ENCODE measurements at regions not wholly inside any gene's neighbourhood (a gene's known extent, or its start where the extent isn't known, plus 50 kb on each side); places are given as distances from the start of the nearest gene placed in this dataset.

DNA sequence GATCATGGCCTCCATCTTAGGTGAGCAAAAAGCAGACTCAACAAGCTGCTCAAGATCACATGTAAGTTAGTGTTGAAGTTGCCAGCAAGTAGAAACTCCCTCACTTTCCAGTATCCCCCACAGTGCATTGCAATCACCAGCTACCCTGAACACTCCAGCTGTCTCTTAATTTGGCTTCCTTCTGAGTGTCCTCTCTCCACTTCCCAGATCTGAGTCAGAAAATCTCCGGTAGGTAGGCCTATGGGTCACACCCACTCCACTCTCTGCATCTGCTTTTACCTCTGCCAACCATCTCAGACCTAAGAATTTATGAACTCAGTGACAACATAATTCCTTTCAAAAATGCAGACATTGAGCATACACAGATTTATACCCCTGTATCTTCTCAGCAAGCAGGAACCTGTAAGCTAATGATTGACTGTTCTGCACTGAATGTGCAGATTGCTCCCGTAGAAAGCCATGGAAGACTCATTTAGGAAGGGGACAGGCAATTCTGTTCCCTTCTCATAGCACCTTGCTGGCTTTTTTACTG lies 656.9 kb downstream of the EPHA4 start:
- Histone ChIP-seq H3K4me1 (no peaks in the 10 kb centered on the region), H3K36me3 (no peaks in the 10 kb centered on the region), H3K4me3 (no peak overlapping the region), H3K27me3 (no peaks in the 10 kb centered on the region), H3K9me3 (no peaks in the 10 kb centered on the region), H3K27ac (no peak overlapping the region)
- TF ChIP-seq, protein P1, sequence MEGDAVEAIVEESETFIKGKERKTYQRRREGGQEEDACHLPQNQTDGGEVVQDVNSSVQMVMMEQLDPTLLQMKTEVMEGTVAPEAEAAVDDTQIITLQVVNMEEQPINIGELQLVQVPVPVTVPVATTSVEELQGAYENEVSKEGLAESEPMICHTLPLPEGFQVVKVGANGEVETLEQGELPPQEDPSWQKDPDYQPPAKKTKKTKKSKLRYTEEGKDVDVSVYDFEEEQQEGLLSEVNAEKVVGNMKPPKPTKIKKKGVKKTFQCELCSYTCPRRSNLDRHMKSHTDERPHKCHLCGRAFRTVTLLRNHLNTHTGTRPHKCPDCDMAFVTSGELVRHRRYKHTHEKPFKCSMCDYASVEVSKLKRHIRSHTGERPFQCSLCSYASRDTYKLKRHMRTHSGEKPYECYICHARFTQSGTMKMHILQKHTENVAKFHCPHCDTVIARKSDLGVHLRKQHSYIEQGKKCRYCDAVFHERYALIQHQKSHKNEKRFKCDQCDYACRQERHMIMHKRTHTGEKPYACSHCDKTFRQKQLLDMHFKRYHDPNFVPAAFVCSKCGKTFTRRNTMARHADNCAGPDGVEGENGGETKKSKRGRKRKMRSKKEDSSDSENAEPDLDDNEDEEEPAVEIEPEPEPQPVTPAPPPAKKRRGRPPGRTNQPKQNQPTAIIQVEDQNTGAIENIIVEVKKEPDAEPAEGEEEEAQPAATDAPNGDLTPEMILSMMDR (IDR thresholded peaks at IDR 0.05), result no peak
- TF ChIP-seq EP300 (IDR thresholded peaks at IDR 0.05) (no peak), POLR2A (IDR thresholded peaks at IDR 0.05) (no peak)
- WGBS, 2 donors, result 81% methylated on average over 2 of the region's 2 CpGs
- no peak for DNase-seq (ENCODE audit: low spot score in 2 of 2)

DNA sequence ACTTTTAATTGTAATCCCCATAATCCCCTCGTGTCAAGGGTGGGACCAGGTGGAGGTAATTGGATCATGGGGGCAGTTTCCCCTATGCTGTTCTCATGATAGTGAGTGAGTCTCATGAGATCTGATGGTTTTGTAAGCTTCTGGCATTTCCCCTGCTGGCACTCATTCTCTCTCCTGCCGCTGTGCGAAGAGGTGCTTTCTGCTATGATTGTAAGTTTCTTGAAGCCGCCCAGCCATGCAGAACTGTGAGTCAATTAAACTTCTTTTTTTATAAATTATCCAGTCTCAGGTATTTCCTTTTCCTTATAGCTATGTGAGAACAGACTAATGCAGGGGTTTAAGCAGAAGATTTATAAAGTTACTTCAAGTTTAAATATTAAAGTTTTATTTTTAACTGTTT lies 655.2 kb downstream of the EPHA4 start:
- Histone ChIP-seq H3K4me1 (no peaks in the 10 kb centered on the region), H3K27ac (no peak overlapping the region), H3K9me3 (no peaks in the 10 kb centered on the region), H3K4me3 (no peak overlapping the region), H3K36me3 (no peaks in the 10 kb centered on the region), H3K27me3 (peaks cover 0 to 4% of the 10 kb centered on the region in 2 donors)
- 91 to 93% methylated on average over 4 of the region's 4 CpGs for WGBS, 2 donors
- TF ChIP-seq EP300 (IDR thresholded peaks at IDR 0.05), result no peak
- no peak for TF ChIP-seq POLR2A (IDR thresholded peaks at IDR 0.05)
- TF ChIP-seq, protein P1 (IDR thresholded peaks at IDR 0.05), result no peak
- DNase-seq (ENCODE audit: low spot score in 2 of 2), result no peak

DNA sequence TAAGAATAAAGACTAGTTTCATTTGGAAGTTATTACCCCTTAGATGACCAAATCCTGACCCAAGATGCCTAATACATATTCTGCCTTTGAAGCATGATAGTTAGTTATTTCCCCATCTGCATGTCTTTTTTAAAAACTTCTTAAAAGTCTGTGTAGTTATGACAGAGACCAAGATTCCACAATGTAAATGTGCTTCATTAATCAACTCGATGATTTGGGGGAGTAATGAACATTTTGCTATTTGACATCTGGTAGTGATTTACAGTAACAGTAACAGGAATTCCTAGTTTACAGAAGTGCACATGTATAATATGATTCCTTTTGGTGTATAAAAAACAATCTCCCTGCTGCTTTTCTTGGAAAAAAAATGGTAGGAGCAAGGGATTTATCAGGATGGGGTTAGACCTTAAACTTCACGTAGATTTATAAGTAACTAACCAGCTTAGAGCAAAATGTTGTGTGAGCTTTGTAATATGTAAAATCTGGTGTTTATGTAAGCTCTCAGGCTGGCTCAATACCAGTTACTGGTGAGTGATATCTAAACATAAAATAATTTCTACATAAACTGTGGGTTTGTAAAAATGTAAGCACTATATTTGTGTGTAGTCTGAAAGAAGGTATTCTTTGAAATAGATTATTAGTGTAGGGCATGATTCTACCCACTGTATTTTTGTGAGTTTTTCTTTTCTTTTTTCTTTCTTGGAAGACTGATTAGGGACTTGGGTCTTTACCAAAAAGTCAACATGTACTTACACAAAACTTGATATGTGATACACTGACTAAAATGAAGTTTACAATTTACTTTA lies 641.6 kb downstream of the EPHA4 start:
- Histone ChIP-seq H3K27me3 (no peaks in the 10 kb centered on the region), H3K27ac (no peak overlapping the region)
- 55 to 56% methylated on average over 2 of the region's 2 CpGs for WGBS, 2 donors

DNA sequence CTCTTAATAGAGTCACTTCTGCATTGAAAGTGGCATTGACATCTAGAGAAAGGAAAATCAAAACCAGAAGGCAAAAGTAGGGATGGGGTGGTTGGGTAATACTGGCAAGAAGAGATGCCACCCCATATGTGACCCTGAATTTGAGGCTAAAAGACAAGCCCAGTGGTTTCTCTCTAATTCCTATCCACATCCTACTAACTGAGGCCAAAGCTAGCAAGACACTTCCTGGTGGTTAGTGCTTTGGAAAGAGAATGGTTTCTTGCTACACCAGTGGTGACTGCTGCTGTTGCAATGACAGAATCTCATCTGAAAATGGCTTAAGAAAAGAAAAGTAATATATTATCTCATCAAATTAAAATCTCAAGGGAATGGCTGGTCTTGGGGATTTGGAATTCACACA lies 640.6 kb downstream of the EPHA4 start:
- no peak overlapping the region for H3K27ac ChIP-seq
- no peak for DNase-seq (ENCODE audit: low spot score in 2 of 2)
- H3K4me3 ChIP-seq, result no peak overlapping the region
- TF ChIP-seq EP300 (IDR thresholded peaks at IDR 0.05) (no peak), POLR2A (IDR thresholded peaks at IDR 0.05) (no peak)
- TF ChIP-seq, protein P1 (IDR thresholded peaks at IDR 0.05), result no peak
- H3K9me3 ChIP-seq, result peaks cover 0 to 6% (median 0%) of the 10 kb centered on the region in 4 donors
- H3K36me3 ChIP-seq, result no peaks in the 10 kb centered on the region
- no peaks in the 10 kb centered on the region for H3K4me1 ChIP-seq
- H3K27me3 ChIP-seq, result no peaks in the 10 kb centered on the region

More for the DNA sequence above, 641.6 kb downstream of the EPHA4 start:
- H3K9me3 ChIP-seq, result peaks cover 0 to 14% (median 0%) of the 10 kb centered on the region in 4 donors
- no peak for DNase-seq (ENCODE audit: low spot score in 2 of 2)
- no peaks in the 10 kb centered on the region for H3K36me3 ChIP-seq
- TF ChIP-seq POLR2A (IDR thresholded peaks at IDR 0.05) (no peak), EP300 (IDR thresholded peaks at IDR 0.05) (no peak)
- TF ChIP-seq, protein P1 (IDR thresholded peaks at IDR 0.05), result no peak
- H3K4me3 ChIP-seq, result no peak overlapping the region
- H3K4me1 ChIP-seq, result no peaks in the 10 kb centered on the region

DNA sequence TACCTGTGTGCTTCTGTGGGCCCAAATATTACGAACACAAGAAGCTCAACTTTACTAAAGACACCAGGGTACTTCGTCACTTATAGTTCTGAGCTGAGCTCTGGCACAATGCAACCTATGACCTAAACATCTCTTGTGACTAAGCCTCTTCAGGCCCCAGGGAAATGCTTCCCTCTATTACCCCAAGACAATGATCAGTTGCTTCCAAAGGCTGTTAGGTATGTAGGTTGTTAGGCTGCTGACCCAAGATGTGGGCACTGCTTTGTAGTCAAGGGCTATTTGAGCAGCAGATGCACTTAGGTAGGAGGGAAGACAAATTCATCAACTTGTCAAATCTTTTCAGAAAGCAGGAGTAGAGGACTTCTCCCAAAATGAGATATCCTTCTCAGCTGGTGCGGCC lies 640.1 kb downstream of the EPHA4 start:
- Histone ChIP-seq H3K4me3 (no peak overlapping the region), H3K4me1 (no peaks in the 10 kb centered on the region), H3K9me3 (peaks cover 0 to 1% (median 0%) of the 10 kb centered on the region in 4 donors), H3K27ac (no peak overlapping the region), H3K36me3 (no peaks in the 10 kb centered on the region), H3K27me3 (no peaks in the 10 kb centered on the region)
- TF ChIP-seq EP300 (IDR thresholded peaks at IDR 0.05) (no peak), POLR2A (IDR thresholded peaks at IDR 0.05) (no peak)
- TF ChIP-seq, protein P1 (IDR thresholded peaks at IDR 0.05), result no peak
- WGBS, 2 donors, result 90 to 92% methylated on average over 3 of the region's 3 CpGs
- DNase-seq (ENCODE audit: low spot score in 2 of 2), result no peak
